HL-60 (cell line): ENCODE measurements at regions not wholly inside any gene's neighbourhood (a gene's known extent, or its start where the extent isn't known, plus 50 kb on each side); places are given as distances from the start of the nearest gene placed in this dataset.

ENCODE experiments used
- GABPA ChIP-seq: IDR thresholded peaks from 2 replicates; pipeline ENCODE4 v1.6.1; 2012; ENCODE audit warnings: low read depth
- POLR2AphosphoS5 ChIP-seq: IDR thresholded peaks from 2 replicates; pipeline ENCODE4 v1.6.1; 2012; ENCODE audit warnings: low read depth
- SPI1 ChIP-seq: IDR thresholded peaks from 2 replicates; pipeline ENCODE4 v1.6.1; 2012; ENCODE audit warnings: low read depth, mild to moderate bottlenecking, borderline replicate concordance
- TF ChIP-seq, protein P1 (sequence below): IDR thresholded peaks from one replicate; pipeline ENCODE4 v1.5.1; 2011; ENCODE audit warnings: low read length, control low read depth, inconsistent platforms; ENCODE audit not compliant: insufficient read depth
- TF ChIP-seq, protein P2 (sequence below): IDR thresholded peaks from 2 replicates; pipeline ENCODE4 v1.6.1; 2012; ENCODE audit warnings: low read depth; ENCODE audit not compliant: insufficient replicate concordance

DNA sequence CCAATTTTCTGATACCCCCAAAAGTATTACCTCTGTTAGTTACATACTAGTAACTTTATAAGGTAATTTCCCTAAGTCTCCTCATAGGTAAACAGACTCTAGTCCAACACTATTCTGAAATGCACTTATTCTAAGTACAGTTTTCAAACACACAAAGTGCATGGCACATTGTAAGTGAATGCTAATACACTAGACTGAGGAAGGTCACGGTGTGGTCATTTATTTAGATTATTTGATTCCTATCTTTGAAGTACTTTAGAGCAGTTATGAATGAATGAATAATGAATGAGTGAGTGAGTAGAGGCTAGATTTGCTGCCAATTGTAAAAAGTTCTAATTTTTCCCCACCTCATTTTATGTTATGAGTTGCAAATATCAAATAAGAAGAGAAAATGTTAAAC lies 132.8 kb upstream of the UGT8 start:
- TF ChIP-seq, protein P1, sequence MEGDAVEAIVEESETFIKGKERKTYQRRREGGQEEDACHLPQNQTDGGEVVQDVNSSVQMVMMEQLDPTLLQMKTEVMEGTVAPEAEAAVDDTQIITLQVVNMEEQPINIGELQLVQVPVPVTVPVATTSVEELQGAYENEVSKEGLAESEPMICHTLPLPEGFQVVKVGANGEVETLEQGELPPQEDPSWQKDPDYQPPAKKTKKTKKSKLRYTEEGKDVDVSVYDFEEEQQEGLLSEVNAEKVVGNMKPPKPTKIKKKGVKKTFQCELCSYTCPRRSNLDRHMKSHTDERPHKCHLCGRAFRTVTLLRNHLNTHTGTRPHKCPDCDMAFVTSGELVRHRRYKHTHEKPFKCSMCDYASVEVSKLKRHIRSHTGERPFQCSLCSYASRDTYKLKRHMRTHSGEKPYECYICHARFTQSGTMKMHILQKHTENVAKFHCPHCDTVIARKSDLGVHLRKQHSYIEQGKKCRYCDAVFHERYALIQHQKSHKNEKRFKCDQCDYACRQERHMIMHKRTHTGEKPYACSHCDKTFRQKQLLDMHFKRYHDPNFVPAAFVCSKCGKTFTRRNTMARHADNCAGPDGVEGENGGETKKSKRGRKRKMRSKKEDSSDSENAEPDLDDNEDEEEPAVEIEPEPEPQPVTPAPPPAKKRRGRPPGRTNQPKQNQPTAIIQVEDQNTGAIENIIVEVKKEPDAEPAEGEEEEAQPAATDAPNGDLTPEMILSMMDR: no peak
- TF ChIP-seq, protein P2, sequence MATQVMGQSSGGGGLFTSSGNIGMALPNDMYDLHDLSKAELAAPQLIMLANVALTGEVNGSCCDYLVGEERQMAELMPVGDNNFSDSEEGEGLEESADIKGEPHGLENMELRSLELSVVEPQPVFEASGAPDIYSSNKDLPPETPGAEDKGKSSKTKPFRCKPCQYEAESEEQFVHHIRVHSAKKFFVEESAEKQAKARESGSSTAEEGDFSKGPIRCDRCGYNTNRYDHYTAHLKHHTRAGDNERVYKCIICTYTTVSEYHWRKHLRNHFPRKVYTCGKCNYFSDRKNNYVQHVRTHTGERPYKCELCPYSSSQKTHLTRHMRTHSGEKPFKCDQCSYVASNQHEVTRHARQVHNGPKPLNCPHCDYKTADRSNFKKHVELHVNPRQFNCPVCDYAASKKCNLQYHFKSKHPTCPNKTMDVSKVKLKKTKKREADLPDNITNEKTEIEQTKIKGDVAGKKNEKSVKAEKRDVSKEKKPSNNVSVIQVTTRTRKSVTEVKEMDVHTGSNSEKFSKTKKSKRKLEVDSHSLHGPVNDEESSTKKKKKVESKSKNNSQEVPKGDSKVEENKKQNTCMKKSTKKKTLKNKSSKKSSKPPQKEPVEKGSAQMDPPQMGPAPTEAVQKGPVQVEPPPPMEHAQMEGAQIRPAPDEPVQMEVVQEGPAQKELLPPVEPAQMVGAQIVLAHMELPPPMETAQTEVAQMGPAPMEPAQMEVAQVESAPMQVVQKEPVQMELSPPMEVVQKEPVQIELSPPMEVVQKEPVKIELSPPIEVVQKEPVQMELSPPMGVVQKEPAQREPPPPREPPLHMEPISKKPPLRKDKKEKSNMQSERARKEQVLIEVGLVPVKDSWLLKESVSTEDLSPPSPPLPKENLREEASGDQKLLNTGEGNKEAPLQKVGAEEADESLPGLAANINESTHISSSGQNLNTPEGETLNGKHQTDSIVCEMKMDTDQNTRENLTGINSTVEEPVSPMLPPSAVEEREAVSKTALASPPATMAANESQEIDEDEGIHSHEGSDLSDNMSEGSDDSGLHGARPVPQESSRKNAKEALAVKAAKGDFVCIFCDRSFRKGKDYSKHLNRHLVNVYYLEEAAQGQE: no peak
- TF ChIP-seq GABPA (no peak), POLR2AphosphoS5 (no peak), SPI1 (no peak)
